Right ventricle myocardium inferior (tissue), 1 donor: ENCODE measurements at regions not wholly inside any gene's neighbourhood (a gene's known extent, or its start where the extent isn't known, plus 50 kb on each side); places are given as distances from the start of the nearest gene placed in this dataset.
A peak's percentile ranks its signal among the peaks of the same experiment; 100 is the strongest.

ENCODE experiments used
- ATAC-seq: fragments of 200-7000 bp; cut with Tn5 transposase; one replicate; pipeline ENCODE4 v1.9.1; 2020; ENCODE audit warnings: mild to moderate bottlenecking, moderate library complexity
- DNase-seq: peaks from one replicate; pipeline ENCODE4 v3.0.0; 2021; ENCODE audit errors: missing footprints
- intact Hi-C: fragments of 100-400 bp; cut with DNase I; formaldehyde crosslinking; loops from one replicate; pipeline ENCODE4 v1.11.0; 2022
- donor health status: DM: no; HTN: yes; CAD: no; lungs with severe emphysema.

DNA sequence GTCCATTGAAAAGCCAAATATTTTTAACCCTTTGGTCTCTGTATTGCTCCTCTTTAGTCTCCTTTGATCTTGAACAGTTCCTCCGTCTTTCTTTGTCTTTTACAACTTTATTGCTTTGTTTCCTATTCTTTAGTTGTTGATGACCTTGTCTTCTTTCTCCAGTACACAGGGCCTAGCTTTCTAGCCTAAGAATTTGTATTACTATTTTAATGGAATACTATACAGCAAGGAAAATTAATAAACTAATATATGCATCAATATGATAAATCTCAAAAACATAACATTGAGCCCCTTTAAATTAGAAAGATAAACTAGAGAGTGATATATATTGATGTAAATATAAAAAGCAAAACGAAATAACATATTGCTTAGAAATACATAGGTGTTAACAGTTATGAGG lies 88.7 kb downstream of the NR1D2 start:
- intact Hi-C loops: no loop called here
- ATAC-seq (no peak), DNase-seq (no peak)

DNA sequence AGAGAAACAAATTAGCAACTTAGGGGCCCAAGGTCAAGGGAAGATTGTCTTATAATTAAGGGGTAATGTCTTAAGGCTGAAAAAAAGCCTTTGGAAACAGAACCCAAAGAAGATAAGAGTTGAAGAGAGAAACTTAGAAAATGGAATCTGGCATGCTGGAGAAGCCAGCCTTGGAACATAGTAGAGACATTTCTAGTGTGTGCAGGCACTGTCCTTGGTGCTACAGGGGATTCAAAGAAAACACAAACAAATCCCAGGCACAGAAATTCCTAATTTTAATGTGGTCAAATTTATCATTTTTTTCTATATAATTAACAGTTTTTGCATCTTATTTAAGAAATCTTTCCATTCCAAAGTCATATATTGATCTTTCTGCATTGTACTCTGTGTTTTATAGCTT lies 89.4 kb downstream of the NR1D2 start:
- intact Hi-C loops: no loop called here
- no peak for ATAC-seq

DNA sequence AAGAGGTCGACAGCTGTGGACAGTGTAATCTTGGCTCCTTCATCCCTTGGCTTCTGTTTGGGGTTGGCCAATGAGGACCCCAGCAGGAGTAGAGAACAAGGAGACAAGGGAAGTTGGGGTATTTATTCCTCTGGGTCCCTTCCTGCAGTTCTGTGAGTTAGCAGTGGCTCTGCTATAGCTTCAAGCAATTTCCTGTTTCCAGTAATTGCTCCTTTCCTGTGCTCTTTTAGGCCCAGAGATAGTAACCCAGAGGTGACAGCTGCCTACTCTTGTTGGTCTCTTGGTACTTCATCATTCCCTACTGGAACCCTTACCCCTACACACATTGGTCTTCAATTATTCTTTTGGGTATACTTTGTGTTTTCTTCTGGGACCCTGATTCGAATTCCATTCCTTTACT lies 92.9 kb downstream of the NR1D2 start:
- DNase-seq: no peak
- intact Hi-C loops: no loop called here
- ATAC-seq: no peak

More for the DNA sequence above, 89.4 kb downstream of the NR1D2 start:
- DNase-seq: no peak

DNA sequence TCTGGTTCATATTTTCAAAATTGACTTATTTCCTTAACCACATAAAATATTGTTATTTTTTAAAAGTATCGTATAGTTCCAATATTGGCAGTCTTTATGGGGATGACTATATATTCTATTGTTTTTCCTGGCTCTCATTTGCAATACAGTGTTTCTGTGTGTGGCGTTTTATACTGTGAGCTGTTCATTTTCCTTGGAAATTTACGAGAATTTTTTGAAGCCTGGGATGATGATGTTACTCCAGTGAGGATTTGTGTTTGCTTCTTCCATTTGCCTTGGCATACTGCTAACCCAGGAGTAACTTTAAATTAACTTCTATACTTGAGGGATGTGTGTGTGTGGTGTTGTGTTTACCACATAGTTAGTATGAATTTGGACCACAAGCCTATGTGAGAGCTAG lies 95.2 kb downstream of the NR1D2 start:
- DNase-seq: no peak
- no peak for ATAC-seq
- intact Hi-C loops: no loop called here

DNA sequence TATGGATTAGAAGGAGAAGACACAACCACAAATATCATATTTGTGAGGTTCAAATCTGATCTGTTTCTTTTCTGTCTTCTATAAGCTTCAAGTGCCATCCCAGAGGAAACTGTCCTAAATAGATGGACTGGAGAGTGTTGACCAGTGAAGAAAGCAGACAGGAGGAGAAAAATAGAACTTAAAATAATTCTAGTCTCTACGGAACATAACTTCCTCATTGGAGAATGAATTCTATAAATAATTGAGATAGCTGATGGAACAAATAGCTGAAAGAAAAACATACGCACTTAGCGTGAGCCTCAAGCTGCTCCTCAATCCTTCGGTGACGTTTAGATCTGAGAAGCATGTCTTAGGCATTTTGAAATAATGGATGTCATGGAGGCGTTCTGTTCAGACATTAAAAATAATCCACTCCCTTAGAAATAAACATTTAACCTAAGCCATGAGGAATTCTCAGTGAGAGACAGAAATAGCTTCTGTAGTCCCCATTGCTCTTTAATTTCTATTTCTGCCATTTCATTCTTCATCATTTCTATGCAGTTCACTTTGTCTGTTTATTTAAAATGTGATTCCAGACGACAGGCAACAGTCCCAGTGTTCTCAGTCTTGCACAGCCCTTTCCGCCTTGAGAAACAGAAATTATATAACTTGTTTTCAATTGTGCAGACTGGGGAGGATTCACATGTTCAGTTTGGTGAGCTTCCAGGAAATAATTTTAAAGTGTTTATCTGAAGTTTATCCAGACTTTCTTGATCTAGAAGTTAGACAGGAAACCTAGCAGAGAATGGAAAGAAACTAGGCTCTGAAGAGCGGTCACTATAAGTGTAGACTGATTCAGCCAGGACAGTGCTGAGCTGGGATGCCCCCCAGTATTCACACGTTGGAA lies 97.3 kb downstream of the NR1D2 start:
- intact Hi-C loops: no loop called here
- ATAC-seq: peak; percentile 75
- DNase-seq: no peak

DNA sequence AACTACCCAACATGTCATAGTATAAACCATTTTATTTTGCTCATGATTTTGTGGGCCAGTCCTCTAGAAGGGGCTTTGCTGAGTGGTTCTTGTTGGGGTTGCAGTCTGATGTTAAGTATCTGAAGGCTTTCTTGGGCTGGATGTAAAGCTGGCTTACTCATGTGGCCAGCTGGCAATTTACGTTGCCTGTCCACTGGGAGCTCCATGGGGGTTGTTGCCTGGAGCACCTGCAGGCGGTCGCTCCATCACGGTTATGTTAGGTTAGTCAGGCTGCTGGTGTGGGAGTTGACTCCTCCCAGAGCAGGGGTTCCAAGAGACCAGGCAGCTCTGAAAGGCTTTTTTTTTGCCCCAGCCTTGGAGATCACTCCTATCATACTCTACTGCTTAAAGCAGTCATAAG lies 98.1 kb downstream of the NR1D2 start:
- intact Hi-C loops: no loop called here
- ATAC-seq (no peak), DNase-seq (no peak)

DNA sequence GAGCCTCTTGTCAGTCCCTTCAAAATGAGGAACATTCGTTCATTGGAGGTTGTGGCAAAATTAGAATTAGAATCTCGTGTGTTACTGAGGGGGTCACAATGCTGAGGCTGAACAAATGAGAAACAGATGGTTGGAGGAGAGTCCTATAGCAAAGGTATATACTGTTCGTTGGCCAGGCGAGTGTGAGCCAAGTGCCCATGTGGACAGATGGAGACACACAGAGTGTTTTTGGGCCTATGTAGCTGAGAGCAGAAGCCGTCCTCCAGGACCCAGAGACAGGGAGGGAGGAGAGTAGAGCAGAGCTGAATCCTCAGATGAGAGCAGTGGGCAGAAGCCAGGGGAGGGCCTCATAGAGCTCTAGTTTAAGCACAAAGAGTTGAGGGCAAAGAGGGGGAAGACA lies 98.9 kb downstream of the NR1D2 start:
- intact Hi-C loops: no loop called here
- ATAC-seq: no peak
- no peak for DNase-seq

GRCh38 chr3:24046214-24046613 lies 101.1 kb downstream of the NR1D2 start:
- intact Hi-C loops: no loop called here
- DNase-seq (no peak), ATAC-seq (no peak)

- ATAC-seq: no peak
- DNase-seq: no peak
- intact Hi-C loops: no loop called here
Measured at GRCh38 chr3:24047513-24047912, 102.4 kb downstream of the NR1D2 start.

GRCh38 chr3:24048843-24049242 lies 103.8 kb downstream of the NR1D2 start:
- intact Hi-C loops: no loop called here
- ATAC-seq: peak; percentile 16

GRCh38 chr3:24052446-24052845 lies 107.4 kb downstream of the NR1D2 start:
- no peak for ATAC-seq
- no peak for DNase-seq
- intact Hi-C loops: no loop called here

More at GRCh38 chr3:24048843-24049242, 103.8 kb downstream of the NR1D2 start:
- no peak for DNase-seq

DNA sequence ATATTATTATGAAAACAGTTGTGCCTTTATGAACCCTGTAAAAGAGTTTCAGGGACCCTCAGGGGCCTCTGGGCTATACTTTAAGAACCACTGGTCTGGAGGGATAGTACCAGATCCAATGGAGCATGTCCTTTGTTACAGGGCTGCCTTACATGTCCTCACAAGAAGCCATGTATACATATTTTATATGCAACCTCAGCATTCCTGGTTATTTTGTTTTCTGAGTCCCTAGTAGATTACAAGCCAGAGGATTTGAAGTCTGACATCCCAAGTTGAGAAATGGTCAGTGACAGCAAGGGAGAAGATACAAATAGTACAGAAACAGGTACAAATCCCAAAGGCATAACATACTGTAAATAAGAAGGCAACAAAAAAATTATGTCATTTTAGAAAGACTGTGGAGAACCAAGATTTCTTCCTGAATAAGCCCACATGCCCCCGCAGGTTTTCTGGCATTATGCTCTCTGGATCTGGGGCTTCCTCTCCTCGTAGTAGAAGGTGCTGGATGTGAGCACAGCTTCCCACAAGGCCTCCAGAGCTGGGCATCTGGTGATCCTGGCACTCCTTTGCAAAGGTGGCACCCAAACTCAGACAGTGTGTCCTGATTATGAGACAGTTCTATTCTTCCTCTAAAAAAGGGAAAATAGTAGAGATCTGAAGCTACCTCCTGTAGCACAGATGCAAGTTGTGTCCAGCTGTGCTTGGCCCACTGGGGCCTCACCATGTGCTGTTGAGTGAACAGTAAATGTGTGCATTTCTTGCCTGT lies 114.0 kb downstream of the NR1D2 start:
- DNase-seq (no peak), ATAC-seq (no peak)
- intact Hi-C loops: no loop called here

- intact Hi-C loops: no loop called here
- DNase-seq: no peak
- ATAC-seq: peak; percentile 76
Measured at GRCh38 chr3:24060055-24060454, 115.0 kb downstream of the NR1D2 start.

DNA sequence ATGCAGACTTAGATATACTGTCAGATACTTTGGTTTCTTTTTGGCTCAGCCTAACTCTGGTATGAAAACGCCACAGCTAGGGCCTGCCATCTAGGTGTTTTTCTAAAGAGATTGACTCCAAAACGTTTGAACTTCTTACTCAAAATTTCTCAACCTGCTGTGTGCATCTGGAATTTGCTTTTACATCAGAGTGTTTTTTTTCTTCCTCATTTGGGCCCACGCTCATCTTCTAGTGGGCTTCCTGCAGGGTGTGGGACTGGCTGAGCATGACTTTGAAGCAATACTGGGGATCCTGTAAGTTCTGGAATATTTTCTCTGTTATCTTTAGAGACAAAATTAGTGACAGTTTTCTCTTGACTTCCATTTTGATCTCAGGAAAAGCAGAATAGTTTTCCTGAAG lies 117.8 kb downstream of the NR1D2 start:
- intact Hi-C loops: no loop called here
- DNase-seq (no peak), ATAC-seq (no peak)
